HG02938 (cell line): ENCODE measurements at regions not wholly inside any gene's neighbourhood (a gene's known extent, or its start where the extent isn't known, plus 50 kb on each side); places are given as distances from the start of the nearest gene placed in this dataset.
"Not testable (repeated sequence)": the region's sequence is repeated elsewhere in the genome, so short reads cannot be mapped to it uniquely, and the experiment has no call there.

Experiments
- ATAC-seq: cut with Tn5 transposase; IDR thresholded peaks from one replicate; pipeline ENCODE4 v1.9.1; 2021; ENCODE audit warnings: mild to moderate bottlenecking, moderate library complexity; ENCODE audit not compliant: unreplicated experiment

- ATAC-seq, result no peak
Measured at GRCh38 chr22:48490500-48491411, 1336.9 kb downstream of the BRD1 start.

- no peak for ATAC-seq
Measured at GRCh38 chr22:48489551-48490499, 1337.8 kb downstream of the BRD1 start.

GRCh38 chr22:48488611-48489511, 1338.8 kb downstream of the BRD1 start:
- no peak for ATAC-seq

- no peak for ATAC-seq
Measured at GRCh38 chr22:48488149-48488551, 1339.5 kb downstream of the BRD1 start.

- no peak for ATAC-seq
Measured at GRCh38 chr22:48486558-48486957, 1341.1 kb downstream of the BRD1 start.

GRCh38 chr22:48486134-48486532, 1341.5 kb downstream of the BRD1 start:
- no peak for ATAC-seq

- no peak for ATAC-seq
Measured at GRCh38 chr22:48485149-48486133, 1342.2 kb downstream of the BRD1 start.

- no peak for ATAC-seq
Measured at GRCh38 chr22:48483764-48484528, 1343.7 kb downstream of the BRD1 start.

GRCh38 chr22:48482771-48483170, 1344.9 kb downstream of the BRD1 start:
- no peak for ATAC-seq

- ATAC-seq, result not testable (repeated sequence)
Measured at GRCh38 chr22:48482198-48482597, 1345.5 kb downstream of the BRD1 start.

- no peak for ATAC-seq
Measured at GRCh38 chr22:48481748-48482147, 1345.9 kb downstream of the BRD1 start.

GRCh38 chr22:48478529-48479265, 1349.0 kb downstream of the BRD1 start:
- ATAC-seq, result no peak

- ATAC-seq, result no peak
Measured at GRCh38 chr22:48478124-48478523, 1349.5 kb downstream of the BRD1 start.

GRCh38 chr22:48477031-48477721, 1350.5 kb downstream of the BRD1 start:
- ATAC-seq, result no peak

- ATAC-seq, result no peak
Measured at GRCh38 chr22:48476577-48476976, 1351.1 kb downstream of the BRD1 start.

GRCh38 chr22:48475661-48476345, 1351.9 kb downstream of the BRD1 start:
- ATAC-seq, result no peak

- ATAC-seq, result no peak
Measured at GRCh38 chr22:48474881-48475280, 1352.8 kb downstream of the BRD1 start.
